ENCODE measurements at regions not wholly inside any gene's neighbourhood (a gene's known extent, or its start where the extent isn't known, plus 50 kb on each side); places are given as distances from the start of the nearest gene placed in this dataset.
A peak's percentile ranks its signal among the peaks of the same experiment; 100 is the strongest.

GRCh38 chr2:176388861-176389260, 119.6 kb downstream of the MTX2 start:
- no peak for ATAC-seq
- Mint-ChIP-seq H3K9me3 (no peaks in the 10 kb centered on the region), H3K36me3 (no peaks in the 10 kb centered on the region), H3K27ac (no peak overlapping the region), H3K4me1 (no peaks in the 10 kb centered on the region), H3K4me3 (no peak overlapping the region)
- no peak for DNase-seq (ENCODE audit: low spot score in 2 of 2)

GRCh38 chr2:176390276-176391147, 121.3 kb downstream of the MTX2 start:
- DNase-seq (ENCODE audit: low spot score in 2 of 2) (no peak), ATAC-seq (no peak)
- no peaks in the 10 kb centered on the region for H3K9me3 Mint-ChIP-seq
- no peaks in the 10 kb centered on the region for H3K4me1 Mint-ChIP-seq
- H3K4me3 Mint-ChIP-seq = no peak overlapping the region
- no peak overlapping the region for H3K27ac Mint-ChIP-seq
- no peaks in the 10 kb centered on the region for H3K36me3 Mint-ChIP-seq

GRCh38 chr2:176391148-176391419, 121.8 kb downstream of the MTX2 start:
- no peak for DNase-seq (ENCODE audit: low spot score in 2 of 2)
- H3K9me3 Mint-ChIP-seq = no peaks in the 10 kb centered on the region
- H3K4me1 Mint-ChIP-seq = no peaks in the 10 kb centered on the region
- ATAC-seq = no peak
- H3K4me3 Mint-ChIP-seq = no peak overlapping the region
- H3K36me3 Mint-ChIP-seq = no peaks in the 10 kb centered on the region
- H3K27ac Mint-ChIP-seq = no peak overlapping the region

GRCh38 chr2:176392249-176392648, 123.0 kb downstream of the MTX2 start:
- ATAC-seq = no peak
- Mint-ChIP-seq H3K36me3 (no peaks in the 10 kb centered on the region), H3K27ac (no peak overlapping the region), H3K4me1 (no peaks in the 10 kb centered on the region), H3K9me3 (no peaks in the 10 kb centered on the region), H3K4me3 (no peak overlapping the region)
- DNase-seq (ENCODE audit: low spot score in 2 of 2) = no peak

GRCh38 chr2:176392744-176393414, 123.6 kb downstream of the MTX2 start:
- no peak overlapping the region for H3K4me3 Mint-ChIP-seq

GRCh38 chr2:176395273-176395854, 126.1 kb downstream of the MTX2 start:
- no peak overlapping the region for H3K27ac Mint-ChIP-seq
- no peaks in the 10 kb centered on the region for H3K4me1 Mint-ChIP-seq
- H3K36me3 Mint-ChIP-seq = no peaks in the 10 kb centered on the region
- DNase-seq (ENCODE audit: low spot score in 2 of 2) = no peak
- no peak for ATAC-seq
- H3K4me3 Mint-ChIP-seq = no peak overlapping the region
- H3K9me3 Mint-ChIP-seq = no peaks in the 10 kb centered on the region

More at GRCh38 chr2:176392744-176393414, 123.6 kb downstream of the MTX2 start:
- no peak for DNase-seq (ENCODE audit: low spot score in 2 of 2)
- Mint-ChIP-seq H3K9me3 (no peaks in the 10 kb centered on the region), H3K27ac (no peak overlapping the region), H3K4me1 (no peaks in the 10 kb centered on the region), H3K36me3 (no peaks in the 10 kb centered on the region)
- peak; percentile 24 for ATAC-seq

- no peak overlapping the region for H3K4me3 Mint-ChIP-seq
- no peak for DNase-seq (ENCODE audit: low spot score in 2 of 2)
- H3K4me1 Mint-ChIP-seq = no peaks in the 10 kb centered on the region
- no peaks in the 10 kb centered on the region for H3K36me3 Mint-ChIP-seq
- H3K27ac Mint-ChIP-seq = no peak overlapping the region
- ATAC-seq = no peak
- H3K9me3 Mint-ChIP-seq = no peaks in the 10 kb centered on the region
These were observed 129.2 kb downstream of the MTX2 start for GRCh38 chr2:176398243-176399073.

- no peaks in the 10 kb centered on the region for H3K36me3 Mint-ChIP-seq
- H3K4me3 Mint-ChIP-seq = no peak overlapping the region
- no peak overlapping the region for H3K27ac Mint-ChIP-seq
These were observed 129.9 kb downstream of the MTX2 start for GRCh38 chr2:176399074-176399598.

GRCh38 chr2:176405477-176405876, 136.2 kb downstream of the MTX2 start:
- no peak overlapping the region for H3K4me3 Mint-ChIP-seq
- DNase-seq (ENCODE audit: low spot score in 2 of 2) (no peak), ATAC-seq (no peak)
- H3K27ac Mint-ChIP-seq = no peak overlapping the region
- H3K4me1 Mint-ChIP-seq = no peaks in the 10 kb centered on the region
- no peaks in the 10 kb centered on the region for H3K9me3 Mint-ChIP-seq
- H3K36me3 Mint-ChIP-seq = no peaks in the 10 kb centered on the region

More at GRCh38 chr2:176399074-176399598, 129.9 kb downstream of the MTX2 start:
- no peaks in the 10 kb centered on the region for H3K4me1 Mint-ChIP-seq
- DNase-seq (ENCODE audit: low spot score in 2 of 2) = no peak
- ATAC-seq = no peak
- H3K9me3 Mint-ChIP-seq = no peaks in the 10 kb centered on the region

GRCh38 chr2:176407706-176408105, 138.5 kb downstream of the MTX2 start:
- no peak for DNase-seq (ENCODE audit: low spot score in 2 of 2)
- H3K4me1 Mint-ChIP-seq = no peaks in the 10 kb centered on the region
- H3K36me3 Mint-ChIP-seq = no peaks in the 10 kb centered on the region
- ATAC-seq = no peak
- no peak overlapping the region for H3K4me3 Mint-ChIP-seq
- H3K27ac Mint-ChIP-seq = no peak overlapping the region
- no peaks in the 10 kb centered on the region for H3K9me3 Mint-ChIP-seq

GRCh38 chr2:176409671-176410070, 140.4 kb downstream of the MTX2 start:
- DNase-seq (ENCODE audit: low spot score in 2 of 2) = no peak
- no peaks in the 10 kb centered on the region for H3K36me3 Mint-ChIP-seq
- H3K9me3 Mint-ChIP-seq = no peaks in the 10 kb centered on the region
- H3K27ac Mint-ChIP-seq = no peak overlapping the region
- no peak overlapping the region for H3K4me3 Mint-ChIP-seq
- ATAC-seq = no peak
- no peaks in the 10 kb centered on the region for H3K4me1 Mint-ChIP-seq

- no peak overlapping the region for H3K4me3 Mint-ChIP-seq
These were observed 142.9 kb downstream of the MTX2 start for GRCh38 chr2:176412136-176412535.

GRCh38 chr2:176413786-176414185, 144.5 kb downstream of the MTX2 start:
- Mint-ChIP-seq H3K4me1 (no peaks in the 10 kb centered on the region), H3K36me3 (no peaks in the 10 kb centered on the region), H3K27ac (no peak overlapping the region), H3K4me3 (no peak overlapping the region), H3K9me3 (no peaks in the 10 kb centered on the region)
- ATAC-seq = no peak
- DNase-seq (ENCODE audit: low spot score in 2 of 2) = no peak

More at GRCh38 chr2:176412136-176412535, 142.9 kb downstream of the MTX2 start:
- Mint-ChIP-seq H3K36me3 (no peaks in the 10 kb centered on the region), H3K9me3 (no peaks in the 10 kb centered on the region), H3K27ac (no peak overlapping the region), H3K4me1 (no peaks in the 10 kb centered on the region)
- no peak for ATAC-seq
- no peak for DNase-seq (ENCODE audit: low spot score in 2 of 2)

GRCh38 chr2:176414641-176415040, 145.4 kb downstream of the MTX2 start:
- Mint-ChIP-seq H3K9me3 (no peaks in the 10 kb centered on the region), H3K36me3 (no peaks in the 10 kb centered on the region), H3K27ac (no peak overlapping the region), H3K4me1 (no peaks in the 10 kb centered on the region), H3K4me3 (no peak overlapping the region)
- ATAC-seq (no peak), DNase-seq (ENCODE audit: low spot score in 2 of 2) (no peak)

Data from stimulated activated effector memory CD8-positive, alpha-beta T cell treated with anti-CD3 and anti-CD28 coated beads, Interleukin-12 subunit alpha, Interleukin-12 subunit beta, amount 100 ng/mL, for 72 hours (primary cell).